HCT116 (cell line): ENCODE measurements at regions not wholly inside any gene's neighbourhood (a gene's known extent, or its start where the extent isn't known, plus 50 kb on each side); places are given as distances from the start of the nearest gene placed in this dataset.

ENCODE experiments used
- CEBPB ChIP-seq: IDR thresholded peaks from 2 replicates; pipeline ENCODE4 v1.6.1; 2012; ENCODE audit warnings: low read depth
- CTCF ChIP-seq, 3 experiments: fragments of 200-600 bp in 1 of 3; sonication (generic) in 1 of 3; IDR thresholded peaks in 2 of 3; conservative IDR thresholded peaks in 1 of 3; 2 replicates each; pipeline ENCODE4 v1.5.1; 2012 to 2017; ENCODE audit warnings: low read depth in 2 of 3, low read length in 2 of 3, antibody characterized with exemption in 1 of 3, borderline replicate concordance in 1 of 3, control low read depth in 1 of 3, mild to moderate bottlenecking in 1 of 3, mixed read lengths in 1 of 3, mixed run types in 1 of 3, moderate library complexity in 1 of 3; ENCODE audit not compliant: insufficient read depth in 1 of 3
- EZH2 ChIP-seq: fragments of 200-600 bp; sonication (generic); IDR thresholded peaks from 2 replicates; pipeline ENCODE4 v1.6.1; 2017; ENCODE audit warnings: antibody characterized with exemption, mixed run types
- JUND ChIP-seq: IDR thresholded peaks from 2 replicates; pipeline ENCODE4 v1.6.1; 2012
- POLR2A ChIP-seq: IDR thresholded peaks from 2 replicates; pipeline ENCODE4 v1.7.0; 2011; ENCODE audit warnings: borderline replicate concordance; ENCODE audit not compliant: insufficient read depth, insufficient read length; ENCODE audit errors: extremely low read depth
- POLR2AphosphoS5 ChIP-seq: IDR thresholded peaks from 2 replicates; pipeline ENCODE4 v1.6.1; 2011; ENCODE audit warnings: mild to moderate bottlenecking, low read depth, low read length, moderate library complexity

- no peak for TF ChIP-seq POLR2A
- no peak for TF ChIP-seq CTCF (IDR thresholded peaks at IDR 0.05 in 2 of 3, conservative IDR thresholded peaks at IDR 0.05 in 1 of 3; ENCODE audit: borderline replicate concordance in 1 of 3, insufficient read depth in 1 of 3, low read depth in 2 of 3, low read length in 2 of 3)
- TF ChIP-seq EZH2 = no peak
- TF ChIP-seq POLR2AphosphoS5 = no peak
- no peak for TF ChIP-seq JUND
- no peak for TF ChIP-seq CEBPB
Observed at GRCh38 chr9:93731963-93732362, 155.6 kb downstream of the PHF2 start.
